Activated CD4-positive, alpha-beta memory T cell treated with anti-CD3 and anti-CD28 coated beads, Interleukin-2, amount 10 ng/mL, durations not matched to agents 7 days and 5 days (primary cell): ENCODE measurements at regions not wholly inside any gene's neighbourhood (a gene's known extent, or its start where the extent isn't known, plus 50 kb on each side); places are given as distances from the start of the nearest gene placed in this dataset.

Experiments used
- CTCF ChIA-PET: fragments of 350-600 bp; sonication (Branson Sonifier 250); formaldehyde crosslinking; loops from one replicate; lab custom pipeline; 2021; ENCODE audit warnings: antibody characterized with exemption, inconsistent platforms; lab: Charles Lee
- POLR2A ChIA-PET: fragments of 350-600 bp; sonication (Branson Sonifier 250); formaldehyde crosslinking; loops from one replicate; lab custom pipeline; 2021; ENCODE audit warnings: antibody characterized with exemption; lab: Charles Lee
- DNase-seq: peaks from one replicate; pipeline ENCODE4 v3.0.0-alpha.2; 2020
- H3K27ac Mint-ChIP-seq: one replicate; pipeline ENCODE4 v1.8.0; 2021; ENCODE audit warnings: mild to moderate bottlenecking, mixed read lengths
- H3K27me3 Mint-ChIP-seq: one replicate; pipeline ENCODE4 v1.8.0; 2021; ENCODE audit warnings: mixed read lengths
- H3K36me3 Mint-ChIP-seq: one replicate; pipeline ENCODE4 v1.8.0; 2021; ENCODE audit warnings: low read depth, mixed read lengths
- H3K4me1 Mint-ChIP-seq: one replicate; pipeline ENCODE4 v1.8.0; 2021; ENCODE audit warnings: mixed read lengths
- H3K4me3 Mint-ChIP-seq: one replicate; pipeline ENCODE4 v1.8.0; 2021; ENCODE audit warnings: mild to moderate bottlenecking, mixed read lengths
- H3K9me3 Mint-ChIP-seq: one replicate; pipeline ENCODE4 v1.8.0; 2021; ENCODE audit warnings: mixed read lengths

GRCh38 chr9:80839821-80840675 is 849.3 kb downstream of the TLE1 start:
- H3K27me3 Mint-ChIP-seq = no peaks in the 10 kb centered on the region
- H3K9me3 Mint-ChIP-seq = peaks cover 13% of the 10 kb centered on the region
- POLR2A ChIA-PET = no interaction called here
- DNase-seq = no peak
- CTCF ChIA-PET = no interaction called here
- H3K4me1 Mint-ChIP-seq = no peaks in the 10 kb centered on the region
- H3K36me3 Mint-ChIP-seq = no peaks in the 10 kb centered on the region
- no peak overlapping the region for H3K4me3 Mint-ChIP-seq
- H3K27ac Mint-ChIP-seq = no peak overlapping the region

GRCh38 chr9:80836013-80836412 is 853.3 kb downstream of the TLE1 start:
- ChIA-PET POLR2A (no interaction called here), CTCF (interaction anchor here (1.1 kb wide), 1 partner anchor 12 kb away, joined by 5 read pairs; no protein-coding TSS in a partner anchor)
- no peak overlapping the region for H3K27ac Mint-ChIP-seq
- no peaks in the 10 kb centered on the region for H3K36me3 Mint-ChIP-seq
- no peaks in the 10 kb centered on the region for H3K4me1 Mint-ChIP-seq
- peaks cover 11% of the 10 kb centered on the region for H3K9me3 Mint-ChIP-seq
- no peak overlapping the region for H3K4me3 Mint-ChIP-seq
- H3K27me3 Mint-ChIP-seq = no peaks in the 10 kb centered on the region
- no peak for DNase-seq

- DNase-seq = no peak
- CTCF ChIA-PET = no interaction called here
- Mint-ChIP-seq H3K27ac (no peak overlapping the region), H3K4me3 (no peak overlapping the region), H3K4me1 (no peaks in the 10 kb centered on the region), H3K9me3 (peaks cover 24% of the 10 kb centered on the region), H3K27me3 (no peaks in the 10 kb centered on the region), H3K36me3 (no peaks in the 10 kb centered on the region)
- POLR2A ChIA-PET = no interaction called here
These were observed 857.6 kb downstream of the TLE1 start for GRCh38 chr9:80831751-80832150.

GRCh38 chr9:80811656-80812055 is 877.7 kb downstream of the TLE1 start:
- ChIA-PET CTCF (no interaction called here), POLR2A (no interaction called here)
- Mint-ChIP-seq H3K9me3 (no peaks in the 10 kb centered on the region), H3K36me3 (no peaks in the 10 kb centered on the region), H3K27ac (no peak overlapping the region), H3K4me1 (no peaks in the 10 kb centered on the region), H3K27me3 (no peaks in the 10 kb centered on the region), H3K4me3 (no peak overlapping the region)
- no peak for DNase-seq

- CTCF ChIA-PET = no interaction called here
- H3K4me1 Mint-ChIP-seq = no peaks in the 10 kb centered on the region
- POLR2A ChIA-PET = no interaction called here
These were observed 878.3 kb downstream of the TLE1 start for GRCh38 chr9:80811003-80811402.

GRCh38 chr9:80806671-80807070 is 882.7 kb downstream of the TLE1 start:
- Mint-ChIP-seq H3K27ac (no peak overlapping the region), H3K9me3 (peaks cover 3% of the 10 kb centered on the region), H3K4me1 (no peaks in the 10 kb centered on the region), H3K27me3 (no peaks in the 10 kb centered on the region), H3K4me3 (no peak overlapping the region), H3K36me3 (no peaks in the 10 kb centered on the region)
- no peak for DNase-seq
- POLR2A ChIA-PET = no interaction called here
- CTCF ChIA-PET = no interaction called here

More at GRCh38 chr9:80811003-80811402, 878.3 kb downstream of the TLE1 start:
- no peaks in the 10 kb centered on the region for H3K9me3 Mint-ChIP-seq
- H3K36me3 Mint-ChIP-seq = no peaks in the 10 kb centered on the region
- H3K27me3 Mint-ChIP-seq = no peaks in the 10 kb centered on the region
- H3K4me3 Mint-ChIP-seq = no peak overlapping the region
- DNase-seq = no peak
- H3K27ac Mint-ChIP-seq = no peak overlapping the region

- Mint-ChIP-seq H3K9me3 (peaks cover 6% of the 10 kb centered on the region), H3K27me3 (no peaks in the 10 kb centered on the region), H3K4me1 (no peaks in the 10 kb centered on the region), H3K36me3 (no peaks in the 10 kb centered on the region), H3K4me3 (no peak overlapping the region), H3K27ac (no peak overlapping the region)
- POLR2A ChIA-PET = no interaction called here
- DNase-seq = no peak
- CTCF ChIA-PET = no interaction called here
These were observed 884.5 kb downstream of the TLE1 start for GRCh38 chr9:80804873-80805272.

GRCh38 chr9:80797831-80798688 is 891.3 kb downstream of the TLE1 start:
- no peak overlapping the region for H3K4me3 Mint-ChIP-seq
- POLR2A ChIA-PET = no interaction called here
- H3K4me1 Mint-ChIP-seq = no peaks in the 10 kb centered on the region
- peaks cover 4% of the 10 kb centered on the region for H3K9me3 Mint-ChIP-seq
- H3K27me3 Mint-ChIP-seq = no peaks in the 10 kb centered on the region
- no peak for DNase-seq
- H3K27ac Mint-ChIP-seq = no peak overlapping the region
- no peaks in the 10 kb centered on the region for H3K36me3 Mint-ChIP-seq
- CTCF ChIA-PET = no interaction called here

- Mint-ChIP-seq H3K4me1 (no peaks in the 10 kb centered on the region), H3K27me3 (no peaks in the 10 kb centered on the region), H3K4me3 (no peak overlapping the region), H3K27ac (no peak overlapping the region), H3K9me3 (peaks cover 4% of the 10 kb centered on the region), H3K36me3 (no peaks in the 10 kb centered on the region)
- CTCF ChIA-PET = no interaction called here
- DNase-seq = no peak
- POLR2A ChIA-PET = no interaction called here
These were observed 892.1 kb downstream of the TLE1 start for GRCh38 chr9:80797101-80797829.

- Mint-ChIP-seq H3K36me3 (no peaks in the 10 kb centered on the region), H3K4me1 (no peaks in the 10 kb centered on the region), H3K9me3 (peaks cover 4% of the 10 kb centered on the region), H3K27ac (no peak overlapping the region), H3K4me3 (no peak overlapping the region), H3K27me3 (no peaks in the 10 kb centered on the region)
- CTCF ChIA-PET = no interaction called here
- POLR2A ChIA-PET = no interaction called here
- no peak for DNase-seq
These were observed 892.7 kb downstream of the TLE1 start for GRCh38 chr9:80796632-80797031.

- H3K4me3 Mint-ChIP-seq = no peak overlapping the region
- H3K4me1 Mint-ChIP-seq = no peaks in the 10 kb centered on the region
- POLR2A ChIA-PET = no interaction called here
- H3K9me3 Mint-ChIP-seq = peaks cover 3% of the 10 kb centered on the region
- no peaks in the 10 kb centered on the region for H3K27me3 Mint-ChIP-seq
- no peaks in the 10 kb centered on the region for H3K36me3 Mint-ChIP-seq
- CTCF ChIA-PET = no interaction called here
- no peak overlapping the region for H3K27ac Mint-ChIP-seq
- no peak for DNase-seq
These were observed 895.1 kb downstream of the TLE1 start for GRCh38 chr9:80794197-80794596.

- Mint-ChIP-seq H3K27me3 (no peaks in the 10 kb centered on the region), H3K9me3 (peaks cover 3% of the 10 kb centered on the region), H3K36me3 (no peaks in the 10 kb centered on the region), H3K27ac (no peak overlapping the region), H3K4me3 (no peak overlapping the region), H3K4me1 (no peaks in the 10 kb centered on the region)
- no peak for DNase-seq
- CTCF ChIA-PET = no interaction called here
- POLR2A ChIA-PET = no interaction called here
These were observed 895.6 kb downstream of the TLE1 start for GRCh38 chr9:80793706-80794105.

- Mint-ChIP-seq H3K4me3 (no peak overlapping the region), H3K36me3 (no peaks in the 10 kb centered on the region), H3K27me3 (no peaks in the 10 kb centered on the region), H3K9me3 (peaks cover 3% of the 10 kb centered on the region), H3K27ac (no peak overlapping the region), H3K4me1 (no peaks in the 10 kb centered on the region)
- ChIA-PET POLR2A (no interaction called here), CTCF (no interaction called here)
- DNase-seq = no peak
These were observed 896.6 kb downstream of the TLE1 start for GRCh38 chr9:80792726-80793125.
